Mammary epithelial cell (primary cell): ENCODE measurements at regions not wholly inside any gene's neighbourhood (a gene's known extent, or its start where the extent isn't known, plus 50 kb on each side); places are given as distances from the start of the nearest gene placed in this dataset.

Experiments
- CTCF ChIP-seq, 2 donors: IDR thresholded peaks in 1 of 2; conservative IDR thresholded peaks in 1 of 2; 2 replicates each; pipeline ENCODE4 v1.5.1; 2011 to 2012; ENCODE audit warnings: inconsistent platforms in 2 of 2, low read length in 2 of 2, mild to moderate bottlenecking in 2 of 2, control low read depth in 1 of 2, low read depth in 1 of 2; ENCODE audit not compliant: insufficient read depth in 1 of 2; ENCODE audit errors: extremely low read depth in 1 of 2
- EZH2 ChIP-seq: IDR thresholded peaks from 2 replicates; pipeline ENCODE4 v1.6.1; 2012; ENCODE audit warnings: low read length, inconsistent platforms, borderline replicate concordance

- TF ChIP-seq CTCF (conservative IDR thresholded peaks at IDR 0.05 in 1 of 2, IDR thresholded peaks at IDR 0.05 in 1 of 2; ENCODE audit: extremely low read depth in 1 of 2, insufficient read depth in 1 of 2, low read depth in 1 of 2, low read length in 2 of 2): no peak
- TF ChIP-seq EZH2: no peak
These were observed 125.3 kb upstream of the B3GAT2 start for GRCh38 chr6:71082033-71082650.
